PC-9 (cell line): ENCODE measurements at regions not wholly inside any gene's neighbourhood (a gene's known extent, or its start where the extent isn't known, plus 50 kb on each side); places are given as distances from the start of the nearest gene placed in this dataset.

ENCODE experiments used
- BruUV-seq: library from RNA; stranded (reverse); fragments of 400-500 nt; replicated peaks from 2 replicates; lab custom pipeline; 2021; lab: Mats Ljungman, UMichigan
- CTCF ChIA-PET: fragments of 300-600 bp; sonication (Branson Sonifier 250); formaldehyde crosslinking; loops from one replicate; lab custom pipeline; 2022; ENCODE audit warnings: antibody characterized with exemption; lab: Charles Lee
- POLR2A ChIA-PET: fragments of 300-600 bp; sonication (Branson Sonifier 250); formaldehyde crosslinking; loops from one replicate; lab custom pipeline; 2022; ENCODE audit warnings: antibody characterized with exemption; ENCODE audit not compliant: unreplicated experiment; lab: Charles Lee
- DNase-seq, 2 experiments: peaks; one replicate each; pipeline versions ENCODE4 v3.0.0 to v3.0.0-alpha.2; 2015 to 2022; ENCODE audit warnings: mixed read lengths in 1 of 2
- H2AFZ ChIP-seq: fragments of 200-600 bp; sonication (generic); 2 replicates; pipeline ENCODE4 v1.8.1; 2017; ENCODE audit warnings: antibody characterized with exemption
- H3F3A ChIP-seq: fragments of 200-600 bp; sonication (generic); 2 replicates; pipeline ENCODE4 v1.8.1; 2017; ENCODE audit warnings: antibody characterized with exemption, mild to moderate bottlenecking, low read depth; ENCODE audit not compliant: insufficient read depth
- H3K27ac ChIP-seq: fragments of 200-600 bp; sonication (generic); 2 replicates; pipeline ENCODE4 v1.6.1; 2016; ENCODE audit warnings: mixed run types
- H3K27me3 ChIP-seq: fragments of 200-600 bp; sonication (generic); 2 replicates; pipeline ENCODE4 v1.6.1; 2016; ENCODE audit warnings: low read depth, mixed run types; ENCODE audit not compliant: insufficient read depth
- H3K36me3 ChIP-seq: fragments of 200-600 bp; sonication (generic); 2 replicates; pipeline ENCODE4 v1.6.1; 2016; ENCODE audit warnings: low read depth, mixed run types
- H3K4me1 ChIP-seq: fragments of 200-600 bp; sonication (generic); replicated peaks from 2 replicates; pipeline ENCODE4 v1.6.1; 2016; ENCODE audit warnings: mixed run types; ENCODE audit not compliant: insufficient read depth
- H3K4me2 ChIP-seq: fragments of 200-600 bp; sonication (generic); 2 replicates; pipeline ENCODE4 v1.6.1; 2017; ENCODE audit warnings: mixed run types
- H3K4me3 ChIP-seq: fragments of 200-600 bp; sonication (generic); 2 replicates; pipeline ENCODE4 v1.6.1; 2016; ENCODE audit warnings: mixed run types
- H3K79me2 ChIP-seq: fragments of 200-600 bp; sonication (generic); 2 replicates; pipeline ENCODE4 v1.6.1; 2017; ENCODE audit warnings: low read depth, mixed run types
- H3K9me2 ChIP-seq: fragments of 200-600 bp; sonication (generic); 2 replicates; pipeline ENCODE4 v1.8.1; 2017; ENCODE audit warnings: mild to moderate bottlenecking; ENCODE audit not compliant: insufficient read depth
- H3K9me3 ChIP-seq: fragments of 200-600 bp; sonication (generic); 2 replicates; pipeline ENCODE4 v1.8.1; 2016; ENCODE audit warnings: low read depth; ENCODE audit not compliant: insufficient read depth
- H4K20me1 ChIP-seq: fragments of 200-600 bp; sonication (generic); 2 replicates; pipeline ENCODE4 v1.8.1; 2017; ENCODE audit not compliant: insufficient read depth
- EZH2 ChIP-seq: fragments of 200-600 bp; sonication (generic); IDR thresholded peaks from 2 replicates; pipeline ENCODE4 v1.8.0; 2017; ENCODE audit warnings: antibody characterized with exemption, low read depth
- intact Hi-C: fragments of 100-400 bp; cut with micrococcal nuclease; formaldehyde crosslinking; loops from one replicate; pipeline ENCODE4 v1.10.0; 2022; ENCODE audit not compliant: unreplicated experiment
- TF ChIP-seq, protein P1 (sequence below): fragments of 200-600 bp; sonication (generic); conservative IDR thresholded peaks from 2 replicates; pipeline ENCODE4 v1.6.1; 2017; ENCODE audit warnings: mixed run types, antibody characterized with exemption, mild to moderate bottlenecking, moderate library complexity

DNA sequence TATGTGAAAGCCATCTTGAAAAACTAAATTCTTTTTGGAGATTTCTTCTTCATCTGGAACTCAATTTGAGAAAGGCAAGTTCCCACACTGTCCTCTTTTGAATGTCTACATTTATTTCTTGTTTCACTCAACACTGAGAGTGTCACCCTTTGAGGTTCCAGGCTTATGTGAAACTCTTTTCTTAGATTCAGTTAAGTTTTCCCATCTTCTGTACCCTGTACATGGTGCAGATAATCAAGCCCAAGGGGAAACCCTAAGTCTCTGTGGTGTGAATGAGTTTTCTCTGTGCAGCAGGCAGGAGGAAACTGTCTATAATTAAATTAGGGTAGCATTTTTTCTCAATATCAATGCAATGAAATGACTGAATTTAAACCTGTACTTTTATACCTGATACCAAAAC lies 72.3 kb upstream of the PRLR start:
- POLR2A ChIA-PET: no interaction called here

DNA sequence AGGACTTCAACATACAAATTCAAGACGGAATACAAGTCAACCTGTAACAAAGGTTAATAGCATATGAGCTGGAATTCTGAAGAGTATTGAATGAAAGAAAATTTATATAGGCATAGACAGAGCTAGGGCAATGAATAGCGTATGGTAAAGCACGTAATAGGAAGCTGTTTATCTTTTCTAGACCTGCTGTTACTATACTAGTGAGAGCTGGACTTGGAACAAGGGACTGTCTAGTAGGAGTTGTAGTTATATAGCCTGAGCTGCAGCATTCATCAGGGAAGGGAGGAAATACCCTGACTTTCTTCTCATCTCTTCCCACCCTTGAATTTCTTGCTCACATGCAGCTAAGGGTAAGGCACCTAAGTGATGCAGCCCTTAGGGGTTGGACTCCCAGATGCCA lies 67.5 kb upstream of the PRLR start:
- Histone ChIP-seq H3K27ac (no peak overlapping the region), H3F3A (no peaks in the 10 kb centered on the region), H4K20me1 (0 out of 2 replicates have a peak, but pooled peaks cover 3% of the 10 kb centered on the region), H3K9me3 (no peaks in the 10 kb centered on the region), H2AFZ (no peak overlapping the region), H3K4me3 (no peak overlapping the region), H3K4me1 (no peaks in the 10 kb centered on the region), H3K9me2 (no peaks in the 10 kb centered on the region; the same call in 1 of the 2 replicates), H3K79me2 (no peaks in the 10 kb centered on the region), H3K4me2 (no peak overlapping the region), H3K27me3 (no peaks in the 10 kb centered on the region), H3K36me3 (no peaks in the 10 kb centered on the region)
- DNase-seq: no peak
- CTCF ChIA-PET: no interaction called here
- no peak for TF ChIP-seq EZH2
- TF ChIP-seq, protein P1, sequence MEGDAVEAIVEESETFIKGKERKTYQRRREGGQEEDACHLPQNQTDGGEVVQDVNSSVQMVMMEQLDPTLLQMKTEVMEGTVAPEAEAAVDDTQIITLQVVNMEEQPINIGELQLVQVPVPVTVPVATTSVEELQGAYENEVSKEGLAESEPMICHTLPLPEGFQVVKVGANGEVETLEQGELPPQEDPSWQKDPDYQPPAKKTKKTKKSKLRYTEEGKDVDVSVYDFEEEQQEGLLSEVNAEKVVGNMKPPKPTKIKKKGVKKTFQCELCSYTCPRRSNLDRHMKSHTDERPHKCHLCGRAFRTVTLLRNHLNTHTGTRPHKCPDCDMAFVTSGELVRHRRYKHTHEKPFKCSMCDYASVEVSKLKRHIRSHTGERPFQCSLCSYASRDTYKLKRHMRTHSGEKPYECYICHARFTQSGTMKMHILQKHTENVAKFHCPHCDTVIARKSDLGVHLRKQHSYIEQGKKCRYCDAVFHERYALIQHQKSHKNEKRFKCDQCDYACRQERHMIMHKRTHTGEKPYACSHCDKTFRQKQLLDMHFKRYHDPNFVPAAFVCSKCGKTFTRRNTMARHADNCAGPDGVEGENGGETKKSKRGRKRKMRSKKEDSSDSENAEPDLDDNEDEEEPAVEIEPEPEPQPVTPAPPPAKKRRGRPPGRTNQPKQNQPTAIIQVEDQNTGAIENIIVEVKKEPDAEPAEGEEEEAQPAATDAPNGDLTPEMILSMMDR: no peak
- no TSS peak for BruUV-seq
- POLR2A ChIA-PET: no interaction called here
- intact Hi-C loops: no loop called here

More for the DNA sequence above, 72.3 kb upstream of the PRLR start:
- no peaks in the 10 kb centered on the region for H3K79me2 ChIP-seq
- H3K27ac ChIP-seq: no peak overlapping the region
- CTCF ChIA-PET: no interaction called here
- H4K20me1 ChIP-seq: 0 out of 2 replicates have a peak, but pooled peaks cover 3% of the 10 kb centered on the region
- H3F3A ChIP-seq: no peaks in the 10 kb centered on the region
- no peaks in the 10 kb centered on the region for H3K36me3 ChIP-seq
- H3K4me3 ChIP-seq: no peak overlapping the region
- H3K9me2 ChIP-seq: no peaks in the 10 kb centered on the region
- no peaks in the 10 kb centered on the region for H3K4me1 ChIP-seq
- no peak for DNase-seq
- H3K9me3 ChIP-seq: no peaks in the 10 kb centered on the region
- intact Hi-C loops: no loop called here
- no TSS peak for BruUV-seq
- TF ChIP-seq, protein P1: no peak
- no peak for TF ChIP-seq EZH2
- H3K27me3 ChIP-seq: no peaks in the 10 kb centered on the region
- no peak overlapping the region for H3K4me2 ChIP-seq
- no peak overlapping the region for H2AFZ ChIP-seq

DNA sequence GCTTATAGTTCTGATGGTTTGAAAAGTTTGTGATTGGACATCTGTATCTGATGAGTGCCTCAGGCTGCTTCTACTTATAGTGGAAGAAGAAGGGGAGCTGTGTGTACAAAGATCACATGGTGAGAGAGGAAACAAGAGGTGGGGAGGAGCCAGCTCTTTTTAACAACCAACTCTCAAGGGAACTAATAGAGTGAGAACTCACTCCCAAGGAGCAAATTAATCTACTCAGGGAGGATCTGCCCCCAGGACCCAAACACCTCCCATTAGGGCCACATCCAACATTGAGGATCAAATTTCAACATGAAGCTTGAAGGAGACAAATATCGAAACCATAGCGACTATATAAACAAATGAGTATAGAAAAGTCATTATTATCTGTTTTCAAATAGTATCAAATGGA lies 64.7 kb upstream of the PRLR start:
- no TSS peak for BruUV-seq
- CTCF ChIA-PET: no interaction called here

More for the DNA sequence above, 64.7 kb upstream of the PRLR start:
- no peak for DNase-seq
- no peak overlapping the region for H3K27ac ChIP-seq
- TF ChIP-seq EZH2: no peak
- TF ChIP-seq, protein P1: no peak
- no peaks in the 10 kb centered on the region for H3K27me3 ChIP-seq
- POLR2A ChIA-PET: interaction anchor here (0.6 kb wide), 1 partner anchor 39 kb away, joined by 3 read pairs; no protein-coding TSS in a partner anchor
- H4K20me1 ChIP-seq: 0 out of 2 replicates have a peak, but pooled peaks cover 3% of the 10 kb centered on the region
- no peak overlapping the region for H3K4me2 ChIP-seq
- H3K4me3 ChIP-seq: no peak overlapping the region
- no peaks in the 10 kb centered on the region for H3K79me2 ChIP-seq
- no peaks in the 10 kb centered on the region for H3K4me1 ChIP-seq
- intact Hi-C loops: no loop called here
- no peaks in the 10 kb centered on the region for H3K36me3 ChIP-seq
- H3F3A ChIP-seq: no peaks in the 10 kb centered on the region
- no peaks in the 10 kb centered on the region; the same call in 1 of the 2 replicates for H3K9me2 ChIP-seq
- H3K9me3 ChIP-seq: no peaks in the 10 kb centered on the region
- no peak overlapping the region for H2AFZ ChIP-seq
